HCT116 (cell line): ENCODE measurements at regions not wholly inside any gene's neighbourhood (a gene's known extent, or its start where the extent isn't known, plus 50 kb on each side); places are given as distances from the start of the nearest gene placed in this dataset.

ENCODE experiments used
- CTCF ChIP-seq, 3 experiments: fragments of 200-600 bp in 1 of 3; sonication (generic) in 1 of 3; IDR thresholded peaks in 2 of 3; conservative IDR thresholded peaks in 1 of 3; 2 replicates each; pipeline ENCODE4 v1.5.1; 2012 to 2017; ENCODE audit warnings: low read depth in 2 of 3, low read length in 2 of 3, antibody characterized with exemption in 1 of 3, borderline replicate concordance in 1 of 3, control low read depth in 1 of 3, mild to moderate bottlenecking in 1 of 3, mixed read lengths in 1 of 3, mixed run types in 1 of 3, moderate library complexity in 1 of 3; ENCODE audit not compliant: insufficient read depth in 1 of 3
- EZH2 ChIP-seq: fragments of 200-600 bp; sonication (generic); IDR thresholded peaks from 2 replicates; pipeline ENCODE4 v1.6.1; 2017; ENCODE audit warnings: antibody characterized with exemption, mixed run types
- POLR2A ChIP-seq: IDR thresholded peaks from 2 replicates; pipeline ENCODE4 v1.7.0; 2011; ENCODE audit warnings: borderline replicate concordance; ENCODE audit not compliant: insufficient read depth, insufficient read length; ENCODE audit errors: extremely low read depth
- RAD21 ChIP-seq: IDR thresholded peaks from 2 replicates; pipeline ENCODE4 v1.6.1; 2012; ENCODE audit warnings: low read depth, mild to moderate bottlenecking
- ZBTB33 ChIP-seq: IDR thresholded peaks from 2 replicates; pipeline ENCODE4 v1.6.1; 2011; ENCODE audit warnings: mild to moderate bottlenecking, low read length, moderate library complexity; ENCODE audit not compliant: insufficient replicate concordance; ENCODE audit errors: extremely low read depth

- TF ChIP-seq RAD21 (no peak), CTCF (IDR thresholded peaks at IDR 0.05 in 2 of 3, conservative IDR thresholded peaks at IDR 0.05 in 1 of 3; ENCODE audit: borderline replicate concordance in 1 of 3, insufficient read depth in 1 of 3, low read depth in 2 of 3, low read length in 2 of 3) (no peak), POLR2A (no peak), EZH2 (no peak), ZBTB33 (no peak)
These were observed 138.8 kb upstream of the PEX5L start for GRCh38 chr3:180175572-180175971.
